ENCODE measurements at regions not wholly inside any gene's neighbourhood (a gene's known extent, or its start where the extent isn't known, plus 50 kb on each side); places are given as distances from the start of the nearest gene placed in this dataset.
A peak's percentile ranks its signal among the peaks of the same experiment; 100 is the strongest.

GRCh38 chr6:47134476-47135189 is 92.5 kb upstream of the ADGRF1 start:
- H3K9me3 Mint-ChIP-seq: no peaks in the 10 kb centered on the region
- no peaks in the 10 kb centered on the region for H3K36me3 Mint-ChIP-seq (ENCODE audit: low read depth)
- TF ChIP-seq CTCF (IDR thresholded peaks at IDR 0.05; ENCODE audit: unreplicated experiment in 3 of 3): no peak
- no peak overlapping the region for H3K4me3 Mint-ChIP-seq
- peaks cover 5% of the 10 kb centered on the region for H3K27me3 Mint-ChIP-seq (ENCODE audit: low read depth)
- H3K4me1 Mint-ChIP-seq: peaks cover 49% of the 10 kb centered on the region
- peak overlapping the region; percentile 23 to 81 (median 65) for H3K27ac Mint-ChIP-seq

GRCh38 chr6:47133230-47134000 is 91.3 kb upstream of the ADGRF1 start:
- peaks cover 57% of the 10 kb centered on the region for H3K4me1 Mint-ChIP-seq
- no peak overlapping the region for H3K4me3 Mint-ChIP-seq
- H3K9me3 Mint-ChIP-seq: no peaks in the 10 kb centered on the region
- H3K36me3 Mint-ChIP-seq (ENCODE audit: low read depth): no peaks in the 10 kb centered on the region
- peak overlapping the region in 1 of 3 experiments; percentile 32 for H3K27ac Mint-ChIP-seq
- no peak for TF ChIP-seq CTCF (IDR thresholded peaks at IDR 0.05; ENCODE audit: unreplicated experiment in 3 of 3)
- H3K27me3 Mint-ChIP-seq (ENCODE audit: low read depth): peaks cover 5% of the 10 kb centered on the region

GRCh38 chr6:47132724-47133123 is 90.6 kb upstream of the ADGRF1 start:
- no peak for TF ChIP-seq CTCF (IDR thresholded peaks at IDR 0.05; ENCODE audit: unreplicated experiment in 3 of 3)
- Mint-ChIP-seq H3K27me3 (ENCODE audit: low read depth) (peaks cover 5% of the 10 kb centered on the region), H3K27ac (peak overlapping the region in 1 of 3 experiments; percentile 32), H3K36me3 (ENCODE audit: low read depth) (no peaks in the 10 kb centered on the region), H3K9me3 (no peaks in the 10 kb centered on the region), H3K4me3 (no peak overlapping the region), H3K4me1 (peaks cover 57% of the 10 kb centered on the region)

GRCh38 chr6:47131773-47132172 is 89.6 kb upstream of the ADGRF1 start:
- H3K36me3 Mint-ChIP-seq (ENCODE audit: low read depth): no peaks in the 10 kb centered on the region
- H3K27ac Mint-ChIP-seq: no peak overlapping the region
- peaks cover 5% of the 10 kb centered on the region for H3K27me3 Mint-ChIP-seq (ENCODE audit: low read depth)
- TF ChIP-seq CTCF (IDR thresholded peaks at IDR 0.05; ENCODE audit: unreplicated experiment in 3 of 3): no peak
- no peaks in the 10 kb centered on the region for H3K9me3 Mint-ChIP-seq
- peaks cover 64% of the 10 kb centered on the region for H3K4me1 Mint-ChIP-seq
- H3K4me3 Mint-ChIP-seq: no peak overlapping the region

GRCh38 chr6:47130086-47130485 is 88.0 kb upstream of the ADGRF1 start:
- Mint-ChIP-seq H3K4me1 (peaks cover 60% of the 10 kb centered on the region), H3K27ac (peak overlapping the region; percentile 12 to 59 (median 53)), H3K9me3 (peaks cover 2% of the 10 kb centered on the region), H3K36me3 (ENCODE audit: low read depth) (no peaks in the 10 kb centered on the region), H3K4me3 (peak overlapping the region in 2 of 3 experiments; percentile 19 to 34), H3K27me3 (ENCODE audit: low read depth) (peaks cover 5% of the 10 kb centered on the region)
- TF ChIP-seq CTCF (IDR thresholded peaks at IDR 0.05; ENCODE audit: unreplicated experiment in 3 of 3): no peak

Data from nephron (organoid).